Hepatocyte (in vitro differentiated cells): ENCODE measurements at regions not wholly inside any gene's neighbourhood (a gene's known extent, or its start where the extent isn't known, plus 50 kb on each side); places are given as distances from the start of the nearest gene placed in this dataset.

Experiments
- CTCF ChIP-seq: fragments of 200-600 bp; sonication (generic); IDR thresholded peaks from 2 replicates; pipeline ENCODE4 v1.5.1; 2016; ENCODE audit warnings: antibody characterized with exemption, mild to moderate bottlenecking; ENCODE audit not compliant: poor library complexity
- EZH2 ChIP-seq: fragments of 200-600 bp; sonication (generic); IDR thresholded peaks from 2 replicates; pipeline ENCODE4 v1.6.1; 2016; ENCODE audit warnings: antibody characterized with exemption, mild to moderate bottlenecking, borderline replicate concordance

GRCh38 chr11:25565846-25566245, 766.1 kb upstream of the ANO3 start:
- TF ChIP-seq CTCF = no peak
- TF ChIP-seq EZH2 = no peak
